NT2/D1 (cell line): ENCODE measurements at regions not wholly inside any gene's neighbourhood (a gene's known extent, or its start where the extent isn't known, plus 50 kb on each side); places are given as distances from the start of the nearest gene placed in this dataset.

ENCODE experiments used
- DNase-seq: peaks from one replicate; pipeline ENCODE4 v3.0.0-alpha.2; 2011; ENCODE audit warnings: low read depth, low spot score
- H3K27me3 ChIP-seq: 2 replicates; pipeline ENCODE4 v1.6.0; 2011; ENCODE audit warnings: mild to moderate bottlenecking; ENCODE audit not compliant: insufficient read length, insufficient read depth
- H3K36me3 ChIP-seq: 2 replicates; pipeline ENCODE4 v1.6.1; 2011; ENCODE audit warnings: mild to moderate bottlenecking, low read length, mixed read lengths; ENCODE audit not compliant: insufficient read depth, insufficient read length
- H3K4me1 ChIP-seq: 2 replicates; pipeline ENCODE4 v1.5.1; 2011; ENCODE audit not compliant: insufficient read depth, insufficient read length
- H3K4me3 ChIP-seq: 2 replicates; pipeline ENCODE4 v1.5.1; 2011; ENCODE audit warnings: low read depth; ENCODE audit not compliant: insufficient read length
- H3K9ac ChIP-seq: 2 replicates; pipeline ENCODE4 v1.6.0; 2011; ENCODE audit warnings: low read depth; ENCODE audit not compliant: insufficient read length
- H3K9me3 ChIP-seq: 2 replicates; pipeline ENCODE4 v1.5.1; 2011; ENCODE audit warnings: mild to moderate bottlenecking, low read length; ENCODE audit not compliant: insufficient read depth
- SUZ12 ChIP-seq: IDR thresholded peaks from 2 replicates; pipeline ENCODE4 v1.6.1; 2011; ENCODE audit not compliant: insufficient read length, insufficient read depth; ENCODE audit errors: extremely low read depth
- YY1 ChIP-seq: IDR thresholded peaks from 2 replicates; pipeline ENCODE4 v1.6.1; 2011; ENCODE audit not compliant: insufficient read length, insufficient read depth
- ZNF274 ChIP-seq: IDR thresholded peaks from 2 replicates; pipeline ENCODE4 v1.6.1; 2011; ENCODE audit warnings: mild to moderate bottlenecking, low read depth, low read length

- TF ChIP-seq SUZ12 (no peak), YY1 (no peak), ZNF274 (no peak)
- no peak for DNase-seq
- Histone ChIP-seq H3K27me3 (no peaks in the 10 kb centered on the region), H3K4me1 (peaks cover 5% of the 10 kb centered on the region), H3K36me3 (peaks cover 7% of the 10 kb centered on the region), H3K9ac (no peak overlapping the region), H3K9me3 (no peaks in the 10 kb centered on the region), H3K4me3 (no peak overlapping the region)
These were observed 64.6 kb downstream of the CLDN34 start for GRCh38 chrX:10031746-10032145.

GRCh38 chrX:10032147-10032546, 65.0 kb downstream of the CLDN34 start:
- Histone ChIP-seq H3K9me3 (no peaks in the 10 kb centered on the region), H3K4me1 (peaks cover 5% of the 10 kb centered on the region), H3K4me3 (no peak overlapping the region), H3K27me3 (no peaks in the 10 kb centered on the region), H3K36me3 (peaks cover 6% of the 10 kb centered on the region), H3K9ac (no peak overlapping the region)
- no peak for TF ChIP-seq ZNF274
- no peak for TF ChIP-seq SUZ12
- DNase-seq, result no peak

- Histone ChIP-seq H3K4me3 (no peak overlapping the region), H3K4me1 (peaks cover 5% of the 10 kb centered on the region), H3K9me3 (no peaks in the 10 kb centered on the region), H3K9ac (no peak overlapping the region), H3K27me3 (no peaks in the 10 kb centered on the region), H3K36me3 (peaks cover under 1% of the 10 kb centered on the region)
- DNase-seq, result no peak
- TF ChIP-seq YY1 (no peak), SUZ12 (no peak), ZNF274 (no peak)
These were observed 66.3 kb downstream of the CLDN34 start for GRCh38 chrX:10033375-10034007.

- no peak for TF ChIP-seq YY1
- no peak for TF ChIP-seq ZNF274
- TF ChIP-seq SUZ12, result no peak
- peaks cover 5% of the 10 kb centered on the region for H3K4me1 ChIP-seq
These were observed 67.6 kb downstream of the CLDN34 start for GRCh38 chrX:10034740-10035260.

GRCh38 chrX:10038585-10038984, 71.4 kb downstream of the CLDN34 start:
- Histone ChIP-seq H3K4me3 (no peak overlapping the region), H3K36me3 (peaks cover 3% of the 10 kb centered on the region), H3K9me3 (peaks cover 13% of the 10 kb centered on the region; the same call in 1 of the 2 replicates), H3K9ac (no peak overlapping the region), H3K27me3 (no peaks in the 10 kb centered on the region), H3K4me1 (no peaks in the 10 kb centered on the region)
- TF ChIP-seq YY1 (no peak), ZNF274 (no peak), SUZ12 (no peak)
- DNase-seq, result no peak

More at GRCh38 chrX:10034740-10035260, 67.6 kb downstream of the CLDN34 start:
- Histone ChIP-seq H3K4me3 (no peak overlapping the region), H3K27me3 (no peaks in the 10 kb centered on the region), H3K36me3 (peaks cover 3% of the 10 kb centered on the region), H3K9ac (no peak overlapping the region), H3K9me3 (no peaks in the 10 kb centered on the region)
- DNase-seq, result no peak

GRCh38 chrX:10039821-10040793, 72.9 kb downstream of the CLDN34 start:
- Histone ChIP-seq H3K9me3 (peaks cover 18% of the 10 kb centered on the region; the same call in 1 of the 2 replicates), H3K36me3 (peaks cover 7% of the 10 kb centered on the region), H3K9ac (no peak overlapping the region), H3K27me3 (no peaks in the 10 kb centered on the region), H3K4me3 (no peak overlapping the region), H3K4me1 (peaks cover 2% of the 10 kb centered on the region)
- no peak for DNase-seq
- TF ChIP-seq YY1 (no peak), SUZ12 (no peak), ZNF274 (no peak)

- DNase-seq, result no peak
- Histone ChIP-seq H3K4me3 (no peak overlapping the region), H3K36me3 (peaks cover 13% of the 10 kb centered on the region), H3K9ac (no peak overlapping the region), H3K27me3 (no peaks in the 10 kb centered on the region), H3K9me3 (peaks cover 18% of the 10 kb centered on the region; the same call in 1 of the 2 replicates), H3K4me1 (peaks cover 2% of the 10 kb centered on the region)
- TF ChIP-seq SUZ12 (no peak), YY1 (no peak), ZNF274 (no peak)
These were observed 73.8 kb downstream of the CLDN34 start for GRCh38 chrX:10040961-10041360.
